SK-N-SH treated with all-trans-retinoic acid at 6 μM for 48 hours (cell line): ENCODE measurements at regions not wholly inside any gene's neighbourhood (a gene's known extent, or its start where the extent isn't known, plus 50 kb on each side); places are given as distances from the start of the nearest gene placed in this dataset.

Experiments
- ATAC-seq: fragments of 200-7000 bp; cut with Tn5 transposase; 3 replicates; pipeline ENCODE4 v1.9.1; 2020; ENCODE audit warnings: mild to moderate bottlenecking, moderate library complexity
- ARNTL ChIP-seq: fragments of 450-650 bp; formaldehyde crosslinking; IDR thresholded peaks from 2 replicates; pipeline ENCODE4 v1.5.0; 2020; ENCODE audit warnings: low read depth, mild to moderate bottlenecking, moderate library complexity, borderline replicate concordance
- BACH2 ChIP-seq: fragments of 250-450 bp; sonication (Bioruptor Pico); IDR thresholded peaks from 2 replicates; pipeline ENCODE4 v1.9.0; 2021; ENCODE audit warnings: mild to moderate bottlenecking, borderline replicate concordance
- CSDC2 ChIP-seq: fragments of 250-450 bp; sonication (Bioruptor Pico); IDR thresholded peaks from 2 replicates; pipeline ENCODE4 v1.5.0; 2020; ENCODE audit warnings: mild to moderate bottlenecking, moderate library complexity
- ESRRG ChIP-seq: fragments of 250-450 bp; sonication (Bioruptor Pico); IDR thresholded peaks from 2 replicates; pipeline ENCODE4 v1.6.1; 2021; ENCODE audit warnings: mild to moderate bottlenecking
- GLIS3 ChIP-seq: fragments of 250-450 bp; sonication (Bioruptor Pico); IDR thresholded peaks from 2 replicates; pipeline ENCODE4 v1.5.0; 2020; ENCODE audit warnings: mild to moderate bottlenecking, moderate library complexity
- ISL1 ChIP-seq: fragments of 250-450 bp; sonication (Bioruptor Pico); IDR thresholded peaks from 2 replicates; pipeline ENCODE4 v2.1.2; 2022; ENCODE audit warnings: mild to moderate bottlenecking, moderate library complexity
- OSR1 ChIP-seq: fragments of 250-450 bp; sonication (Bioruptor Pico); IDR thresholded peaks from 2 replicates; pipeline ENCODE4 v1.8.0; 2022; ENCODE audit warnings: moderate library complexity, mild to moderate bottlenecking, inconsistent platforms
- PPARA ChIP-seq: fragments of 250-450 bp; sonication (Bioruptor Pico); IDR thresholded peaks from 2 replicates; pipeline ENCODE4 v1.5.0; 2020; ENCODE audit warnings: mild to moderate bottlenecking, borderline replicate concordance
- RARB ChIP-seq: fragments of 250-450 bp; sonication (Bioruptor Pico); IDR thresholded peaks from 2 replicates; pipeline ENCODE4 v1.8.0; 2021; ENCODE audit warnings: mild to moderate bottlenecking, moderate library complexity
- SNAI2 ChIP-seq: fragments of 250-450 bp; sonication (Bioruptor Pico); IDR thresholded peaks from 2 replicates; pipeline ENCODE4 v1.5.0; 2020; ENCODE audit warnings: mild to moderate bottlenecking, moderate library complexity
- TCF4 ChIP-seq: fragments of 250-450 bp; sonication (Bioruptor Pico); IDR thresholded peaks from 2 replicates; pipeline ENCODE4 v1.8.0; 2021; ENCODE audit warnings: mild to moderate bottlenecking, moderate library complexity, borderline replicate concordance
- TOX ChIP-seq: fragments of 250-450 bp; sonication (Bioruptor Pico); IDR thresholded peaks from 2 replicates; pipeline ENCODE4 v1.8.0; 2021; ENCODE audit warnings: mild to moderate bottlenecking, moderate library complexity, borderline replicate concordance
- ZC3H10 ChIP-seq: fragments of 250-450 bp; sonication (Bioruptor Pico); IDR thresholded peaks from 2 replicates; pipeline ENCODE4 v1.5.1; 2021; ENCODE audit warnings: mild to moderate bottlenecking, moderate library complexity
- ZFP3 ChIP-seq: fragments of 250-450 bp; sonication (Bioruptor Pico); IDR thresholded peaks from 2 replicates; pipeline ENCODE4 v1.5.0; 2020; ENCODE audit warnings: mild to moderate bottlenecking, moderate library complexity
- ZFP30 ChIP-seq: fragments of 450-650 bp; formaldehyde crosslinking; IDR thresholded peaks from 2 replicates; pipeline ENCODE4 v1.5.0; 2022; ENCODE audit warnings: mild to moderate bottlenecking, moderate library complexity
- ZNF565 ChIP-seq: fragments of 450-650 bp; formaldehyde crosslinking; conservative IDR thresholded peaks from 2 replicates; pipeline ENCODE4 v1.5.0; 2020; ENCODE audit warnings: low read depth, mild to moderate bottlenecking, moderate library complexity
- ZNF70 ChIP-seq: fragments of 450-650 bp; formaldehyde crosslinking; IDR thresholded peaks from 2 replicates; pipeline ENCODE4 v1.5.0; 2020; ENCODE audit warnings: mild to moderate bottlenecking, moderate library complexity
- ZNF8 ChIP-seq: fragments of 450-650 bp; formaldehyde crosslinking; IDR thresholded peaks from 2 replicates; pipeline ENCODE4 v1.5.0; 2020; ENCODE audit warnings: mild to moderate bottlenecking, moderate library complexity
- TF ChIP-seq, protein P1 (sequence below): fragments of 250-450 bp; sonication (Bioruptor Pico); IDR thresholded peaks from 2 replicates; pipeline ENCODE4 v1.5.1; 2021; ENCODE audit warnings: mild to moderate bottlenecking, moderate library complexity
- TF ChIP-seq, protein P2 (sequence below): fragments of 250-450 bp; sonication (Bioruptor Pico); IDR thresholded peaks from 2 replicates; pipeline ENCODE4 v1.8.0; 2020; ENCODE audit warnings: mild to moderate bottlenecking, moderate library complexity, borderline replicate concordance
- TF ChIP-seq, protein P3 (sequence below): fragments of 250-450 bp; sonication (Bioruptor Pico); IDR thresholded peaks from 2 replicates; pipeline ENCODE4 v1.5.0; 2020; ENCODE audit warnings: mild to moderate bottlenecking, moderate library complexity
- TF ChIP-seq, protein P4 (sequence below): fragments of 250-450 bp; sonication (Bioruptor Pico); IDR thresholded peaks from 2 replicates; pipeline ENCODE4 v1.5.1; 2020; ENCODE audit warnings: low read depth, mild to moderate bottlenecking, moderate library complexity

DNA sequence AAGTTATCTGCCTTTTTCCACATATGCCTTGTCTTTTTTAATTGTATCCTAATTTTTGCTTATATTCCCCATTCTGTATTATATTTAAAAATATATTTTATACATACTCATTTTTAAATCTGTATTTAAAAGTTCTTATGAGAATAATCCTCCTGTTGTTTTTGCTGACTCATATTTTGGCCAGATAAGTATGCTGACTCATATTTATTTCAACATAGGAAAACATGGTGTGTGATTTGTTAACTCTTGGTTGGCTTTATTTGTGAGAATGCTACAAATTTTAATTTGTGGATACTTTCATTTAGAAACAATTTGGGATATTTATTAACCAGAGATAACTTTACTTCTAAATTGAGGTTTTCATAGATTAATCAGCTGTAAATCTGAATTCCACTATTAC, 587.7 kb downstream of the CPS1 start:
- no peak for TF ChIP-seq ARNTL
- peak; percentile 54; the same call in 1 of the 2 replicates for TF ChIP-seq ISL1 (CRISPR knock-in tag)
- ATAC-seq: no peak

DNA sequence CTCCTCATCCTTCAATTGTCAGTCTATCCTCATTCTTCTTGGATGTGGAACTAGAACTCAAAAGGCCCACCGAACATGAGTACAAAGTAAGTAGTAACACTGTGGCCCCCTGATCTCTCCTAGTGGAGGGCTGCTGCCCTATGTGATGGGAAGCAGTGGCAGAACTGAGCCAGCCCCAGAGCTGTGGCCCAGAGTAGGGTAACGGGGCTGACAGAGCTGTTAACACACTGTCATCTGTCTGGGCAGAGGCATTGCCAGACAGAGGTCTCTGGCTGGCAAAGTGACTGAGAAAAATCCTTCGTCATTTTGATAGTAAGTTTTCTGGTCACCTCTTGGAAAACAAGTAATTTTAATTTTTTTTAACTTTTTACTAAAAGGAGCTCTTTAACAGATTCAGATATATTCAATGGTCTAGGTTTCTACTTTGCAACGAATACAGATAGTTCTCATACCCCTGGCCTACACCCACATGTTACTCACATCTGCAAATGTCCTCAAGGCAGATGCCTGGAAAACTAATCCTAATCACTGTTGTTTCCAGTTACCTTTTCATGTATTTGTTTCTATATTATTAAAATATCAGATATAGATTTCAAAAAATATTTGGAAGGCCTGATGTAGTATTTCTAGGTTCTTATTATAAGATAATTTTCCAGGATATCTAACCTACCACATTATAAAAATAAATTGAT, 588.7 kb downstream of the CPS1 start:
- TF ChIP-seq ZNF565 (CRISPR knock-in tag): no peak
- no peak for TF ChIP-seq ZC3H10 (CRISPR knock-in tag)
- TF ChIP-seq RARB (CRISPR knock-in tag): no peak
- TF ChIP-seq, protein P1, sequence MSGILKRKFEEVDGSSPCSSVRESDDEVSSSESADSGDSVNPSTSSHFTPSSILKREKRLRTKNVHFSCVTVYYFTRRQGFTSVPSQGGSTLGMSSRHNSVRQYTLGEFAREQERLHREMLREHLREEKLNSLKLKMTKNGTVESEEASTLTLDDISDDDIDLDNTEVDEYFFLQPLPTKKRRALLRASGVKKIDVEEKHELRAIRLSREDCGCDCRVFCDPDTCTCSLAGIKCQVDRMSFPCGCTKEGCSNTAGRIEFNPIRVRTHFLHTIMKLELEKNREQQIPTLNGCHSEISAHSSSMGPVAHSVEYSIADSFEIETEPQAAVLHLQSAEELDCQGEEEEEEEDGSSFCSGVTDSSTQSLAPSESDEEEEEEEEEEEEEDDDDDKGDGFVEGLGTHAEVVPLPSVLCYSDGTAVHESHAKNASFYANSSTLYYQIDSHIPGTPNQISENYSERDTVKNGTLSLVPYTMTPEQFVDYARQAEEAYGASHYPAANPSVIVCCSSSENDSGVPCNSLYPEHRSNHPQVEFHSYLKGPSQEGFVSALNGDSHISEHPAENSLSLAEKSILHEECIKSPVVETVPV: no peak
- TF ChIP-seq, protein P2, sequence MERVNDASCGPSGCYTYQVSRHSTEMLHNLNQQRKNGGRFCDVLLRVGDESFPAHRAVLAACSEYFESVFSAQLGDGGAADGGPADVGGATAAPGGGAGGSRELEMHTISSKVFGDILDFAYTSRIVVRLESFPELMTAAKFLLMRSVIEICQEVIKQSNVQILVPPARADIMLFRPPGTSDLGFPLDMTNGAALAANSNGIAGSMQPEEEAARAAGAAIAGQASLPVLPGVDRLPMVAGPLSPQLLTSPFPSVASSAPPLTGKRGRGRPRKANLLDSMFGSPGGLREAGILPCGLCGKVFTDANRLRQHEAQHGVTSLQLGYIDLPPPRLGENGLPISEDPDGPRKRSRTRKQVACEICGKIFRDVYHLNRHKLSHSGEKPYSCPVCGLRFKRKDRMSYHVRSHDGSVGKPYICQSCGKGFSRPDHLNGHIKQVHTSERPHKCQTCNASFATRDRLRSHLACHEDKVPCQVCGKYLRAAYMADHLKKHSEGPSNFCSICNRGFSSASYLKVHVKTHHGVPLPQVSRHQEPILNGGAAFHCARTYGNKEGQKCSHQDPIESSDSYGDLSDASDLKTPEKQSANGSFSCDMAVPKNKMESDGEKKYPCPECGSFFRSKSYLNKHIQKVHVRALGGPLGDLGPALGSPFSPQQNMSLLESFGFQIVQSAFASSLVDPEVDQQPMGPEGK: no peak
- TF ChIP-seq ZFP30: no peak
- TF ChIP-seq GLIS3 (CRISPR knock-in tag): no peak
- no peak for TF ChIP-seq ZNF8
- TF ChIP-seq CSDC2 (CRISPR knock-in tag): no peak
- TF ChIP-seq BACH2 (CRISPR knock-in tag): no peak
- TF ChIP-seq ZFP3 (CRISPR knock-in tag): no peak
- no peak for TF ChIP-seq OSR1 (CRISPR knock-in tag)
- TF ChIP-seq ZNF70 (CRISPR knock-in tag): no peak
- TF ChIP-seq, protein P3, sequence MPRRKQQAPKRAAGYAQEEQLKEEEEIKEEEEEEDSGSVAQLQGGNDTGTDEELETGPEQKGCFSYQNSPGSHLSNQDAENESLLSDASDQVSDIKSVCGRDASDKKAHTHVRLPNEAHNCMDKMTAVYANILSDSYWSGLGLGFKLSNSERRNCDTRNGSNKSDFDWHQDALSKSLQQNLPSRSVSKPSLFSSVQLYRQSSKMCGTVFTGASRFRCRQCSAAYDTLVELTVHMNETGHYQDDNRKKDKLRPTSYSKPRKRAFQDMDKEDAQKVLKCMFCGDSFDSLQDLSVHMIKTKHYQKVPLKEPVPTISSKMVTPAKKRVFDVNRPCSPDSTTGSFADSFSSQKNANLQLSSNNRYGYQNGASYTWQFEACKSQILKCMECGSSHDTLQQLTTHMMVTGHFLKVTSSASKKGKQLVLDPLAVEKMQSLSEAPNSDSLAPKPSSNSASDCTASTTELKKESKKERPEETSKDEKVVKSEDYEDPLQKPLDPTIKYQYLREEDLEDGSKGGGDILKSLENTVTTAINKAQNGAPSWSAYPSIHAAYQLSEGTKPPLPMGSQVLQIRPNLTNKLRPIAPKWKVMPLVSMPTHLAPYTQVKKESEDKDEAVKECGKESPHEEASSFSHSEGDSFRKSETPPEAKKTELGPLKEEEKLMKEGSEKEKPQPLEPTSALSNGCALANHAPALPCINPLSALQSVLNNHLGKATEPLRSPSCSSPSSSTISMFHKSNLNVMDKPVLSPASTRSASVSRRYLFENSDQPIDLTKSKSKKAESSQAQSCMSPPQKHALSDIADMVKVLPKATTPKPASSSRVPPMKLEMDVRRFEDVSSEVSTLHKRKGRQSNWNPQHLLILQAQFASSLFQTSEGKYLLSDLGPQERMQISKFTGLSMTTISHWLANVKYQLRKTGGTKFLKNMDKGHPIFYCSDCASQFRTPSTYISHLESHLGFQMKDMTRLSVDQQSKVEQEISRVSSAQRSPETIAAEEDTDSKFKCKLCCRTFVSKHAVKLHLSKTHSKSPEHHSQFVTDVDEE (CRISPR knock-in tag): no peak
- no peak for TF ChIP-seq PPARA (CRISPR knock-in tag)
- no peak for TF ChIP-seq ISL1 (CRISPR knock-in tag)
- TF ChIP-seq, protein P4, sequence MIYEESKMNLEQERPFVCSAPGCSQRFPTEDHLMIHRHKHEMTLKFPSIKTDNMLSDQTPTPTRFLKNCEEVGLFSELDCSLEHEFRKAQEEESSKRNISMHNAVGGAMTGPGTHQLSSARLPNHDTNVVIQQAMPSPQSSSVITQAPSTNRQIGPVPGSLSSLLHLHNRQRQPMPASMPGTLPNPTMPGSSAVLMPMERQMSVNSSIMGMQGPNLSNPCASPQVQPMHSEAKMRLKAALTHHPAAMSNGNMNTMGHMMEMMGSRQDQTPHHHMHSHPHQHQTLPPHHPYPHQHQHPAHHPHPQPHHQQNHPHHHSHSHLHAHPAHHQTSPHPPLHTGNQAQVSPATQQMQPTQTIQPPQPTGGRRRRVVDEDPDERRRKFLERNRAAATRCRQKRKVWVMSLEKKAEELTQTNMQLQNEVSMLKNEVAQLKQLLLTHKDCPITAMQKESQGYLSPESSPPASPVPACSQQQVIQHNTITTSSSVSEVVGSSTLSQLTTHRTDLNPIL (CRISPR knock-in tag): no peak
- TF ChIP-seq ARNTL: no peak
- no peak for ATAC-seq

DNA sequence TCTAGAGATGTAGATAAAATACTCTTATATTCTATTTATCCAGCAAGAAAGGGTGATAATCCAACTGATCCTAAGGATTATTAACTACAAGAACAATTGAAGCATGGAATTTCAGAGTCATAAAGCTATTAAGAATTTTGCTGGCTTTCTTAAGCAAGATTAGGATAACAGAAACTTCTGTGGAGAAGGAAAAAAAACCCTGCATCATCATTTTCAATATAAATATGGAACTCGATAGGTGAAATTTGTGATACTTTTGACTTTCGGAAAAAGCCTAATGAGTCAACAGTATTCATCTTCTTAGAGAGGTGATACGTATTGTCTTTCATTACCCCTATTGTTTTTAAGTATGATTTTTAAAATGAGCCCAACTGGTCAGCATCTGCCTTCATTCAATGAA, 593.3 kb downstream of the CPS1 start:
- no peak for ATAC-seq
- no peak for TF ChIP-seq ZC3H10 (CRISPR knock-in tag)
- no peak for TF ChIP-seq TCF4 (CRISPR knock-in tag)
- no peak for TF ChIP-seq ZFP30
- TF ChIP-seq, protein P2: no peak
- no peak for TF ChIP-seq ZNF565 (CRISPR knock-in tag)
- TF ChIP-seq, protein P3 (CRISPR knock-in tag): no peak
- no peak for TF ChIP-seq ZFP3 (CRISPR knock-in tag)
- TF ChIP-seq ESRRG (CRISPR knock-in tag): no peak
- TF ChIP-seq TOX (CRISPR knock-in tag): no peak
- no peak for TF ChIP-seq PPARA (CRISPR knock-in tag)
- TF ChIP-seq, protein P1: no peak
- no peak for TF ChIP-seq ISL1 (CRISPR knock-in tag)
- TF ChIP-seq, protein P4 (CRISPR knock-in tag): no peak
- TF ChIP-seq GLIS3 (CRISPR knock-in tag): no peak
- TF ChIP-seq SNAI2 (CRISPR knock-in tag): no peak
- no peak for TF ChIP-seq ZNF8
